GM20000 (cell line): ENCODE measurements at regions not wholly inside any gene's neighbourhood (a gene's known extent, or its start where the extent isn't known, plus 50 kb on each side); places are given as distances from the start of the nearest gene placed in this dataset.

Source experiments
- DNase-seq: peaks from one replicate; pipeline ENCODE4 v3.0.0; 2012; ENCODE audit warnings: low spot score
- TF ChIP-seq, protein P1 (sequence below): IDR thresholded peaks from 2 replicates; pipeline ENCODE4 v1.5.1; 2012; ENCODE audit warnings: mild to moderate bottlenecking, control low read depth; ENCODE audit errors: extremely low read depth, missing control alignments

GRCh38 chr2:7121851-7122250 lies 204.6 kb downstream of the RNF144A start:
- no peak for DNase-seq
- TF ChIP-seq, protein P1, sequence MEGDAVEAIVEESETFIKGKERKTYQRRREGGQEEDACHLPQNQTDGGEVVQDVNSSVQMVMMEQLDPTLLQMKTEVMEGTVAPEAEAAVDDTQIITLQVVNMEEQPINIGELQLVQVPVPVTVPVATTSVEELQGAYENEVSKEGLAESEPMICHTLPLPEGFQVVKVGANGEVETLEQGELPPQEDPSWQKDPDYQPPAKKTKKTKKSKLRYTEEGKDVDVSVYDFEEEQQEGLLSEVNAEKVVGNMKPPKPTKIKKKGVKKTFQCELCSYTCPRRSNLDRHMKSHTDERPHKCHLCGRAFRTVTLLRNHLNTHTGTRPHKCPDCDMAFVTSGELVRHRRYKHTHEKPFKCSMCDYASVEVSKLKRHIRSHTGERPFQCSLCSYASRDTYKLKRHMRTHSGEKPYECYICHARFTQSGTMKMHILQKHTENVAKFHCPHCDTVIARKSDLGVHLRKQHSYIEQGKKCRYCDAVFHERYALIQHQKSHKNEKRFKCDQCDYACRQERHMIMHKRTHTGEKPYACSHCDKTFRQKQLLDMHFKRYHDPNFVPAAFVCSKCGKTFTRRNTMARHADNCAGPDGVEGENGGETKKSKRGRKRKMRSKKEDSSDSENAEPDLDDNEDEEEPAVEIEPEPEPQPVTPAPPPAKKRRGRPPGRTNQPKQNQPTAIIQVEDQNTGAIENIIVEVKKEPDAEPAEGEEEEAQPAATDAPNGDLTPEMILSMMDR: no peak

GRCh38 chr2:7127156-7127555 lies 209.9 kb downstream of the RNF144A start:
- TF ChIP-seq, protein P1: no peak
- no peak for DNase-seq

- TF ChIP-seq, protein P1: no peak
- no peak for DNase-seq
These were observed 210.5 kb downstream of the RNF144A start for GRCh38 chr2:7127687-7128086.

DNA sequence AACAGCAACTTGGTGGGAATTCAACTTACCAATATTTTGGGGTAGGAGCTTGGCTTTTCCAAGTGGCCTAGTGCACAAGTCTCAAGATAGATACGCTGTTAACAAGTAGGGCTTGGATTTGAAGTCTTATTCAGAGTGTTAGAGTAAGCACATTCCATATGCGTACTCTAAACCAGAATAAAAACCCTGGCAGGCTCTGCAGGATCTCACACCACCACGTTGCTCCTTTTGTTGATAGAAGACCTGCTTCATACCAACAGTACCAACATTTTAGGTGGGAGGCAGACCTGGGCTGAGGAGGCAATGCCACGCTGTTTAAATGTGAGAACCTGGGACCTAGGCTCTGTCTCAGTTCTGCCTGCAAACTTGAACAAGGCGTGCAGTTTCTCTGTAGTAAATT lies 214.0 kb downstream of the RNF144A start:
- TF ChIP-seq, protein P1: no peak
- DNase-seq: no peak

DNA sequence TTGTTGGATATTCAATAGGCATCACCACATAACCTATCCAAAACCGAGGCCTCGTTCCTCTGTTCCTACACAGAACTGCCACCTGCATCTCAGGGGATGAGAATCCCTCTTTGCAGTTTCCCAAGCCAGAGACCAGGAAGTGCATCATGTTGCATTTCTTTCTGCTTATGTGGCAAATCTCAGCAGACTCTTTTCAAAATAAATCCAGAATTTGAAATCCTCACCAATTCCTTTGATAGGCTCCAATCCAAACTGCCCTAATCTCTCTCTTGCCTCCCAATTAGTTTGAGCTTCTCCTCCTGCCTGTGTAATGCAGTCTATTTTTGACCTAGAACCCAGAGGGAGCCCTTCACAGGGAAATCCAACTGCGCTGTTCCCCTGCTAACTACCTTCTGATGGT lies 215.5 kb downstream of the RNF144A start:
- no peak for DNase-seq
- TF ChIP-seq, protein P1: no peak

DNA sequence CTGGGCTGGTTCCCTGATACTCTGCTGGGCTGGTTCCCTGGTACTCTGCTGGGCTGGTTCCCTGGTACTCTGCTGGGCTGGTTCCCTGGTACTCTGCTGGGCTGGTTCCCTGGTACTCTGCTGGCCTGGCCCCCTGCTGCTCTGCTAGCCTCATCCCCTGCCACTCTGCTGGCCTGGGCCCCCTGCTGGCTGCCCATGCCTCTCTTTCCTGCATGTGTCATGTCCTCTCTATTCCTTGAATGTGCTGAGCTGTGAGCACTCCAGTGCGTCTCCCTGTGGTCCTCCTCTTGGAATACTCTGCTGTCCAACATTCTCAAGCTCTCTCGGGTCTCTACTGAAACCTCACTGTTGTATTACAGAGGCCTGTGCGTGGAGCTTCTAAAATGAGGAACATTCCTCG lies 216.3 kb downstream of the RNF144A start:
- TF ChIP-seq, protein P1: no peak
- no peak for DNase-seq

GRCh38 chr2:7140306-7140705 lies 223.1 kb downstream of the RNF144A start:
- no peak for DNase-seq
- TF ChIP-seq, protein P1: no peak
